GM19035 (cell line): ENCODE measurements at regions not wholly inside any gene's neighbourhood (a gene's known extent, or its start where the extent isn't known, plus 50 kb on each side); places are given as distances from the start of the nearest gene placed in this dataset.
"Not testable (repeated sequence)": the region's sequence is repeated elsewhere in the genome, so short reads cannot be mapped to it uniquely, and the experiment has no call there.

ENCODE experiments used
- ATAC-seq: cut with Tn5 transposase; IDR thresholded peaks from one replicate; pipeline ENCODE4 v1.9.1; 2021; ENCODE audit not compliant: unreplicated experiment

DNA sequence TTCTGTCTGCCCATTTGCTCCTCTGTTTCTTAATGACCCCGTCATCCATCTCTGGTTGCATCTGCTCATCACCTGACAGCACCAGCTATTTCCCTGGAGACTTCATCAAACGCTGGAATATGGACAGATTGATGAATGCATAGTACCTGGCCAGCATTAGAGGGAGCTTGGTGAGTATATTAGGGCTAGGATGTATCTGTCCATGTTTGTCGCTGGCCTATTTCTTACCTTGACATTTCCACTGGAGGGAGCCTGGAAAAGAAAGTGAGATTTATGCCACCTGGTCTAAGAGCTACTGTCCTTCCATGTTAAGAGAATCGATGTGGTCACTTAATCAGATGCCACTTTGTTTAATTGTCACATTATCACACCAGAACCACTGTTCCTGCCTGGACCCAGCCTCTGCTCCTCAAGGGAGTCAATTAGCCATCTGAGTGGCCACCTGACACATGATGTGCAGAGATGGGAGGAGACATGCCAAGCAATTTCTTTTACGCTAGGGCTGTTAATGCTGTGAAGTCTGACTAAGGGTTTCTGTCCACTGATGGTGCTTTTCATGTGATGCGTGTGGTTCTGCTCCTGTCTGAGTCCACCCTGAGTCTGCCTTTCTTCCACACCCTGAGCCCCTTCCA, 75.3 kb upstream of the SFSWAP start:
- no peak for ATAC-seq

DNA sequence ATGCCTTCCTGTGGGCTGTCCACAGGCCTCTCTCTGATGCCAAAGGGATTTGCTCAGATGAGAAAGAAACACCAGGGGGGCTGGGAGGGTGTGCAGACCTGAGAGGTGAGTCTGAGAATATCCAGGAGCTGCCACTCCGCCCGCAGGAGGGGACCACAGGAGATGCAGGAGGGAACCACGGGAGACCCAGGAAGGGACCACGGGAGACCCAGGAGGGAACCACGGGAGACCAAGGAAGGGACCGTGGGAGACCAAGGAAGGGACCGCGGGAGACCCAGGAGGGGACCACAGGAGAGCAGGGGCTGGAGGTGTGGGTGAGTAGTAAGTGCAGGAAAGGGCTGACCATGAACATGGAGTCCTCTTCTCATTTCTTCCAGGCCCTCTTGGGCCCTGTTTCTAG, 74.6 kb upstream of the SFSWAP start:
- ATAC-seq = no peak

DNA sequence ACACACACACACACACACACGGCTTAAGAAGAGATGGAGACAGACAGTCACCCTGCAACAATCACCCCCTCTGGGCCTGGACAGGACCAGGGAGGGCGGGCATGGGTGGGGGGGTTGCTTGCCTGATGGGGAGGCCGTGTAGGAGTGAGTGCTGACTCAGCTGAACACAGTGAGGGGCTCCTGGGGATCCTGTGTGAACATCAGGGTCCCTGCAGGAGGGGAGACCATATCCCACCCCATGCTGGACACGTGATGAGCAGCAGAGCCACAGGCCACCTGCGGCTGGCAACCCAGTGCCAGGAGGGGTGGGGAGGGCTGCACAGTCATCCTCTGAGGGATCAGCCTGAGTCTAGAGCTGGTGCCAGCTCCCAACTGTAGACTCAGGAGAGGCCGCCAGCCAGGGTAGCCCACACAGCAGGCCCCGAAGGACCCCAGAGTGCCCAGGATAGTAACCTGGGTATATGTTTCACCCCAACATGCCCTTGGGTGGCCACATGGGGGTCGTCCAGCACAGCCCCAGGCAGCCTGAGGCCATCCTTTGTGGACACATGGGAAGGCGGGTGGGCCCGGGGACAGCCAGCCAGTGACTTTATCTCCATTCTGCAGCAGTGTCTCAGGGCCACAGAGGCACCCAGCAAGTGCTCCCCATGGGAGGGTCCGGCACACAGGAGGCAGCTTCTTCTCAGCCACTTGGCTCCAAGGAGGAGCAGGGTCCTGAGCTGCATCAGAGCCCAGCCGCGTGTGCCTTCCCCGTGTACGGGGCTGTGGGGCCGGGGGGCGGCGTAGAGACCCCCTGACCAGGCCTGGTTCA, 73.7 kb upstream of the SFSWAP start:
- no peak for ATAC-seq

DNA sequence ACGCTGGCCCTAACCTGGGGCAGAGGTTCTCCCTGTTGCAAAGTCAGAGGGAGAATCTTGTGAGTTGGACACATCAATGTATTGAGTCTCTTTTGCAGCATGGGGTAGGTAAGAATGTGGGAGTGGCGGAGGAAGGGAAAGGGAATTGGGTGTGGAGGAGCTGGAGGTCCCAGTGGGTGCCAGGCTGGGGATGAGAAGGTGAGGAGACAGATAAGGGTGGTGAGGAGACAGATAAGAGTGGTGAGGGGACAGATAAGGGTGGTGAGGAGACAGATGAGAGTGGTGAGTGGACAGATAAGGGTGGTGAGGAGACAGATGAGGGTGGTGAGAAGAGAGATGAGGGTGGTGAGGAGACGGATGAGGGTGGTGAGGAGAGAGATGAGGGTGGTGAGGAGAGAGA, 72.9 kb upstream of the SFSWAP start:
- ATAC-seq = no peak

DNA sequence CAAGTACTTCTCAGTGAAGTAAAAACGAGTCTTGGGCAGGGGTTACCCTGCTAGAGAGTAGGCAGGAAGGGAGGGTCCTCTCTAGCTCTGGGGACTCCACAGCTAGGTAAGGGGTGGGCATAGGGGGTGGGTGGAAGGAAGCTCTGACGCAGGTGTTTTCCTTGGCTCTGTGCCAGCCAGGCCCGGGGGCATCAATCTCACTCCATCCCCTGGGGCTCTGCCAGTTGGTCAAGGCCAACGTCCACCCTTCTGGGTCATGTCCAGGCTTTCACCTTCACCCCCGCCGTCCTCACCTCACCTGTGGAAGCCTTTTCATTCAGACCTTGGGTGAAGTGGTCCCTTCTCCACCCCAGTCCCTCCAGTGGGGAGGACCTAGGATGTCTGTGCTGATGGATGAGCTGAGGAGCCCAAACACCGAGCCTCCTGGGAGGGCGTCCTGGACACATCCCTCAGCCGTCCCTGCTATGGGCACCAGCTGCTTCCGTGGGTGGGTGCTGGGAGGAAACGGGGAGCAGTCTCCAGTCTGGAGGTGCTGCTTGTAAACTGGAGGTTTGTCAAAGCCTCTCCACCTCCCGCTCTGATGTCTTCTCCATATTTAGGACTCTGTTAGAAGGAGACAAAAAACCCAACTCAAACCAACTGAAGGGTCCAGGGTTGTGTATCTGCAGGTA, 71.5 kb upstream of the SFSWAP start:
- ATAC-seq = no peak

DNA sequence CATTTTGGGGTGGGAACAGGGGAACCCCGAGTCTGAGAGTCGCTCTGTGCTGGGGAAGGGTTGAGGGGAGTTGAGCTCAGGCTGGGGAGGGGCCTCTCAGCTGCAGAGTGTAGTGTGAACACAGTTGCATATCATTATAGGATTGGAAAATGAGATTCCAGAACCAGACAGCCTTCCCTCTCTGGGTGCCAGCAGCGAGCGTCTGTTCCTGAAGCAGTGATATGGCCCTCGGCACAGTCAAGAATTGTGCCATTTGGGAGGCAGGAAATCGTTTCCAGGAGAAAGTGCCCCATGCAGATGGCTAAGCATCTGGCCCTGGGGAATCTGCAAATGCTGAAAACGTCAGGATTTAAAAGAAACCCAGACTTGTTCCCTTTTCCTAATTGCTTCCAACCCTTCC, 70.4 kb upstream of the SFSWAP start:
- no peak for ATAC-seq

DNA sequence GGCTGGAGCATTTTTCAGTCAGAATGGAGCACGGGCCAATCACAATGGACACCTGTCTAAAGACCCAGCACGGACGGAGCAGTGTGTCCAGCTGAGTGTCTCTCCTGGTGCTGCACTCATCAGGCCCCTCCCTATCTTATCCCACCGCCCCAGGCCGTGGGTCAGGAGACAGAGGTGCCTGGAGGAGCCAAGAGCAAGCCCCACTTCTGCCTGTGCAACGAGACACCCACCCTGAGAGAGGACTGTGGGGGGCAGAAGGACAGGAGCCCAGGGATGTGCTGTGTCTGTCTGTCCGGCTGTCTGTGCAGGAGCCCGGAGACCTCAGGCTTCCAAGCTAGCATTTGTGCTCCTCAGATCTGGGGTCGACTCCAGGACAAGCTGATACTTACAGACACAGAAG, 69.6 kb upstream of the SFSWAP start:
- ATAC-seq = no peak

DNA sequence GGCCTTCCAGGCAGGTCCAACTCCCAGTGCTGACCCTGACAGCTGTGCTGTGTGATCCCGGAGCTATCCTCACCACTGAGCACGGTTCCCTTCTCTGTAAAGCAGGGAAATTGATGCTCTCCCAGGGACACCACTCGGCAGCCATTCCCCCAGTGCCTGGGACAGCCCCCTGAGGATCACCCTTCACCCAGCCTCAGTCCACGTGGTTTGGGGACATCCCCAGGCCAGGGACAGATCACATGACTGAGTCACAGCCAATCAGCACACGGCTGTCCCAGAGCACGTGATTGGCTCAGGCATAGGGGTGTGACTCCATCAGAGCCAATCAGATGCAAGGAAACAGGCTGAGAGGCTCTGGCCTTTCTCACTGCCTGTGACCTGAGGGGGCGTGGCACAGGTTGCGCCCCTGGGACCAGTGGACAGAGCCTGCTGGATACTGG, 68.8 kb upstream of the SFSWAP start:
- no peak for ATAC-seq

DNA sequence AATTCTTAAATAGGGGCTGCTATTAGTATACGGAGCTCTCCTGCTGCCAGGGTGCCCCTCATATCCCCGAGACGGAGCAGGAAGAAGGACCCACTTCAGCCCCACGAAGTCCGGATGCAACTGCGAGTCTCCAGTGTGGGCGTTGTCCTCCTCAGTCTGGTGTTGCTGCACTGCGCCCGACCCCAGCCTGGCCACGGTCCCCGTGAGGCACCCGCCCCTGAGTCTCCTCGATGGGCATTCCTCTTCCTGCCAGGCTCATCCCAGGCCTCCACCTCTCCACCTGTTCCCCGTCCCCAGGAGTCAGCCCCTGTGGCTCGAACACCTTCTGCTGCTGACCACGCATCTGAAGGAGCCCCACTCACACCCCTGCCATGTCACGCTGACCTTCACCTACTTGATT, 68.1 kb upstream of the SFSWAP start:
- ATAC-seq = no peak

DNA sequence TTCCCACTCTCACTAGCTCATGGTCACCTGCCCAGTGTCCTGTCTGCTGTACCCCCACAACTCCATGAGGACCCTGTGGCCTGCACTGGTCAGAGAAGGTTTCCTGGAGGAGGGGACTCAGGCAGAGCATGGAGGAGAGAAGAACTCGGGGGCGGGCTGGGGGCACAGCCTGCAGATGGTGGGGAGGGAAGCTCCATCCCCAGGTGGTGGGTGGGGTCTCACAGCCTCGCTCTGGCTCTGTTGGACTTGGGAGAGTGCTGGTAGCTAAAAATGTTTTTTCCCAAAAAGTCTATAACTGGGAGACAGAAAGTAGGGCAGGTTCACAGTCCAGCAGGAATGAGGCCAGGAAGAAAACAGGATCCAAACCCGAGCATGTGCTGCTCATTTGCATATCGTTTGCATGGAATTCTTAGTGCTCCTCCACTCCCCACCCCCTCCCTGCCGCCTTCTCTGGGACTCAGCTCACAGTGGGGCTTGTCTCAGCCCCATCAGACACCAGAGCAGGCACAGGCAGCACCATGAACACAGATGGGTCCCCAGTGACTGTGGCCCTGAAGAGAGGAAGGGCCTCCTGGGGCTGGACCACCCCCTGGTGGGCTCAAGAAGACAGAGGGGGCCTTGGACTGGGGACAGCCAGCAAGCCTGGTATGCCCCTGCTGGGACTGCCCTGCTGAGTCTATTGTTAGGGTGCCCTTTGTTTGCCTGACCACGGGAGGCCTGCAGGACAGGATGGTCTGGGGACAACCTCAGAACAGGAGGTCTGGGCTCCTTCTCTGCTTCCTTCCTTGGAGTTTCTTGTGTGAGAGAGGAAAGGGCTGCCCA, 67.0 kb upstream of the SFSWAP start:
- no peak for ATAC-seq

DNA sequence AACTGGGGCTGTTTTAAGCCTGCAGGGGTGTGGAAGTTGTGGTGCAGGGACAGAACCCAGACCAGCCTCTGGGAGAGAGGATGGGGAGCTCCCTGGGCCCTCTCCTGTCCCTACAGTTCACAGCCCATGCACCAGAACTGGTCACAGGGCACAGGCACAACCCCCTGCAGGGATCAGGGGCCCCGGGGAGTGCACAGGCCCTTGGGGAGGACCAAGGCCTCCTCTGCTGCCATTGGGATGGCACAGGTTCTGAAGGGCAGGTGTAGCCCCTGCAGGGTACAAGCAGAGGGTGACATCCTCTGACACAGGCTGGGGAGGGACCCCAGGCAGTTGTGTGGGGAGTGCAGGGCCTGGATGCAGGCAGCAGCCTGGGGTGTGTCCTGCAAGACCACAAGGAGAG, 66.4 kb upstream of the SFSWAP start:
- no peak for ATAC-seq

DNA sequence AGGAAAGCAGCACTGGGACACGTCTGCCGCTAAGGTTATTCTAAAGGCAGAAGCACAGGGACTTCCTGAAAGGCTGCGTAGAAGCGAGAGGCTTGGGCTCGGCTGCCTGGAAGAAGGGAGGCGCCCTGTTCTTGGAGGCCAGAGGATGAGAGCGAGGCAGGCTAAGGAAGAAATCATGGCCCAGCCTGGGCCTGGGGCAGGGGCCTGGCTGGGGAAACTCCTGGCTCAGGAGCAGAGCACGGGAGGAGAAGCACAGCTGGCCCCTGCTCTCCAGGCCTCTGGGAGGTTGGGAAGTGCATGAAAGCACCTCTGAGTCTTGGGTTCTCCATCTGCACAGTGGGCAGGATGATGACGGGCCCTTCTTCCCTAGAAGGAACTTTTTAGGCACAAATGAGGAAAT, 66.0 kb upstream of the SFSWAP start:
- ATAC-seq = not testable (repeated sequence)

DNA sequence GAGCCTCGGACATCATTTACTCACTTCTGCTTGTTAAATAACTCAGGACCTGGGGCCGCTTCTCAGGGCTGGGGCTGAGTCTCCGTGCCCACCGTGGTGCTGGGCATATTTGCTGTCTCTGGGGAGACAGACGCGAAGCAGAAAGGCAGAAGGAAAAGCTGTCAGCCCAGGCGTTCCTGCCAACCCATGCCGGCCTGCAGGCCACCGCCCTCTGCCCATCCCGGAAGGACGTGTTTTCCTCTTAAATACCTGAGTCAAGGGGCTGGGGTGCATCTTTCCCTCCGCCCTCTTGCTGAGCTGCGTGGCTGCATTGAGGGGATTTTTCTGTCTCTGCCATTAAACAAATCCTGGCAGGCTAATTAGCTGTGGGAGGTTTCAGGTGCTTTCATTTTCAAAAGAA, 65.3 kb upstream of the SFSWAP start:
- ATAC-seq = not testable (repeated sequence)

DNA sequence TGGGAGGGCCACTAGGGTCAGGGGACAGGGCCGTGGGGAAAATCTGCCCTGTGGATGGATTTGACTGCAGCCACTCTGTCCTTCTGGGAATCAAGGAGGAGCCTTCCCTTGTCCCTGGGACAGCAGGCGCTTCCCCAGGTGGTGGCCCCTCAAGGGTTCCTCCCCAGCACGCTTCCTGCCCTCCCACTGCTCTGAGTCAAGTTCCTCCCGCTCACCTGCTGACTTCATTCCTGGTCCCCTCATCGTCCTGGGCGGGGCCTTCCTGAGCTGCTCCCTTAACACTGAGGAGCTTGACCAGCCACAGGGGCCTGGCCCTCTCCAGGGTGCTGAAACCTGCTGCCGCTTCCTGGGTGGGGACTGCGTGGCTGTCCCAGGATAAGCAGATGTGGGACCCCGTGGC, 64.4 kb upstream of the SFSWAP start:
- ATAC-seq = not testable (repeated sequence)

DNA sequence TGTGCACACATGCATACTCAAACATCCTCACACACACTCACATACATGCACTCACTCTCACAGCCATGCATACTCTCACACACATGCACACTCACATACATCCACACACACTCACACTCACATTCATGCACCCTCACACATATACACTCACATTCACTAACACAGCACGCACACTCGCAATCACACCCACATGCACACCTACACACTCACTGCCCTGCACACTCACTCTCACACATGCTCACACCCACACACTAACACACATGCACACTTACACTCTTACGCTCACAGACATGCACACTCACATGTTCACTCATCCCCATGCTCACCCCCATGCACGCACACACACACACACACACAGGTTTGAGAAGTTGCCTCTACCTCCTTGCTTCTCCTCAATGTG, 63.2 kb upstream of the SFSWAP start:
- no peak for ATAC-seq

DNA sequence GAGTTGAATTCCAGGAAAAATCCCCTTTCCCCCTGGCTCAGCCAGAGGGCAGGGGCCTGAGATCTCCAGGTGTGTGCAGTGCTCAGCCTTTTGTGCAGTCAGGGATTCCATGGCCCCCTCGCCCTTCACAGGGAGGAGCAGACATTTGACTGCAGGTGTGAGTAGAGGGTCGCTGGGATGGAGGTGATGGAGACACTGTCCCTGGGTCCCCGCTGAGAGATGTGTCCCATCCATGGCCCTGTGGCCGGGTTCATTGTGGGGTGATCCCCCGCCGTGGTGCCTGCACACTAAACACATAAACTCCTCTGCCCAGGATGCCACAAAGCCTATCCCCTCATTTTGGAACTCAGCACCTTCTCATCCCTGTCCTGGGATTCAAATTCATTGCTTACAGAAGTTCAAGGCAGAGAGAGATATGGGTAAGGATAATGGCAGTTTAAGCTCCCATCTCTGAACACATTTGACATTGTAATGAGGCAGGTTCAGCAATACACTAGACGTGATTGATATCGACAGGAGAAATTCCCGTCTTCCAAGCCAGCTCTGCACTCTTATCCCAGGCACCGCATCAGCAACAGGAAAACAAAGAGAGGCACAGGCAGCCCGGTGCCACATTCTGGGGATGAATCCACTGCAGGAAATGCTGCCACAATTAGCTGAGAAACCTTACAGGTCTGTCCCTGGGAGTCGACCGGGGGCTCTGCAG, 55.3 kb upstream of the SFSWAP start:
- not testable (repeated sequence) for ATAC-seq

DNA sequence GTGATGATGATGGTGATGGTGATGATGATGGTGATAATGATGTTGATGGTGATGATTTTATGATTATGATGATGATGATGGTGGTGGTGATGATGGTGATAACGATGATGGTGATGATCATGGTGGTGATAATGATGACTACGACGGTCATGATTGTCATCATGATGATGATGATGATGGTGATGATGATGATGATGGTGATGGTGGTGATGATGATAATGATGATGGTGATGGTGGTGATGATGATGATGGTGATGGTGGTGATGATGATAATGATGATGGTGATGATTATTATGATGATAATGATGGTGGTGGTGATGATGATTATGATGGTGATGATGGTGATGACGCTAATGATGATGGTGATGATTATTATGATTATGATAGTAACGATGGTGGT, 54.1 kb upstream of the SFSWAP start:
- ATAC-seq = not testable (repeated sequence)

DNA sequence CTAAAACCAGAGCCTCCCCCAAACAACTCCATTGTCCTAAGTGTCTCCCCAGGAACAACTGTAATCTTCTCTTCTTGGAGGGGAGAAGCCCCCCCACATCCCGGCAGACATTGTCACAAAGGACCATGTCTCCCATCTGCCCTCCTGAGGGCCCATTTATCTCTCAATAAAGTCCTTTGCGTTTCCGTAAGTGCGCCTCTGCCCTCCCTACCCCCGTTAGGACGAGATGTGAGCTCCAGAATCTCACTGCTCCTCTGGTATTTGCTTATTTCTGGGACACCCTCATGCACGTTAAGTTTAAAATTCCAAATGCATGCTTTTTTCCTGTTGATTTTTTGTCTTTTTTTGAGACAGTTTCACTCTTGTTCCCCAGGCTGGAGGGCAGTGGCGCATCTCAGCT, 52.3 kb upstream of the SFSWAP start:
- ATAC-seq = not testable (repeated sequence)

DNA sequence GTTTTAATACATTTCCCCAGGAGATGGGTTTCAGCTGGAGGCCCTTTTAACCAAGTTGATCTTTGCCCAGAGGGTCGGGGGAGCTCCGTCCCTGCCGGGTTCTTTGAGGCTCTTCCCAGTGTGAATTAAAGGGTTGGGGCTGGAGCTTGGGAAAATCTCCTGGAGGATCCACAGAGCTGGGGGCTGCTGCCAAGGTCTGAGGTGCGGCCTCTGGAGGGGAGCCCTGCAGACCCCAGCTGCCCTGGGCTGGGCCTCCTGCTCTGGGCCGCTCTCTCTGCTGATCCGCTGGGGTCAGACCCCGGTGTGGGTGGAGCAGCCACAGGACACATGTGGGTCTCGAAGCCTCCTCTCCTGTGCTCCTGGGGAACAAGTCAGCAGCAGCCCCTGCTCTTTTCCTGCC, 51.4 kb upstream of the SFSWAP start:
- not testable (repeated sequence) for ATAC-seq

DNA sequence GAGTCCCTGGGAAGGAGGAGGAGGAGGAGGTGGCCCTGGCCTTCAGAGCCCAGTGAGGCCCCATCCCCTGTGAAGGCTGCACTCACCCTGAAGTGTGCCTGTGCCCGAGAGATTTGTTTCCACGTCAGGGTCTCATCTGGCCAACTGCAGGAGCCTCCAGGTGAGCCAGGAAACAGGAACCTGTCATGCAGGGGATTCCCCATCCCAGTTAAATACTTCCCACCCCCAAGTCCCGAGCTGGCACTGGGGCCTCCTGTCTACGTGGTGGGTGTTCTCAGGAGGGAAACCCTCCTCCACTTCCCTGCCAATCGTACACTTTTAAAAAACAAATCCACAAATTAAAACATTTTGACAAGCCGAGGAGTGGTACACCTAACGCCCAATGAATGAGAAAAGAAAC, 50.9 kb upstream of the SFSWAP start:
- ATAC-seq = not testable (repeated sequence)

DNA sequence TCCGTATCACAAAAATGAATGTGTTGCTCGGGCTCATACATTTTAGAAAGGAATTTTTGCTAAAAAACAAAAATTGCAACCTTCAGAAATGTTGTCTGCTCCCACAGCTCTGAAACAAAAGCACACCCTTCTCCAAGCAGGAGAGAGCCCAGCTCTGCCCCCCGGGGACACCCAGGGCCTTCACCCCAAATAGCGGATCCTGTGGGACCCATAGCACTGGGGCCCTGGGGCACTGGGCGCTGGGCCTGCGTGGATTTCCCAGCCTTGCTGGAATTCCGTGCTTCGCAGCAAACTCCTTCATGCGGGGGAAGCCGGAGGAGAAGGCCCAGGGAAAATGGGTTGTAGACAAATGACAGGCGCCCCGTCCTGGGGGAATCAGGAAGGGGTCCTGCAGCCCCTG, 50.5 kb upstream of the SFSWAP start:
- not testable (repeated sequence) for ATAC-seq
